Islet precursor cell (in vitro differentiated cells): ENCODE measurements at regions not wholly inside any gene's neighbourhood (a gene's known extent, or its start where the extent isn't known, plus 50 kb on each side); places are given as distances from the start of the nearest gene placed in this dataset.

Experiments
- DNase-seq: peaks from one replicate; pipeline ENCODE4 v3.0.0-alpha.2; 2018

- DNase-seq = no peak
These were observed 475.2 kb upstream of the PPP2R3A start for GRCh38 chr3:135490219-135490915.

- no peak for DNase-seq
These were observed 473.9 kb upstream of the PPP2R3A start for GRCh38 chr3:135491491-135492205.

- DNase-seq = no peak
These were observed 469.6 kb upstream of the PPP2R3A start for GRCh38 chr3:135495891-135496290.

- no peak for DNase-seq
These were observed 467.5 kb upstream of the PPP2R3A start for GRCh38 chr3:135497979-135498378.

GRCh38 chr3:135499426-135499825, 466.1 kb upstream of the PPP2R3A start:
- no peak for DNase-seq

GRCh38 chr3:135500034-135500433, 465.5 kb upstream of the PPP2R3A start:
- no peak for DNase-seq

- no peak for DNase-seq
These were observed 462.3 kb upstream of the PPP2R3A start for GRCh38 chr3:135503065-135503759.

- peak; percentile 92 for DNase-seq
These were observed 461.5 kb upstream of the PPP2R3A start for GRCh38 chr3:135503760-135504686.

GRCh38 chr3:135513106-135514059, 452.1 kb upstream of the PPP2R3A start:
- DNase-seq = peak; percentile 92

GRCh38 chr3:135514060-135514448, 451.5 kb upstream of the PPP2R3A start:
- DNase-seq = peak; percentile 78

- DNase-seq = peak; percentile 78
These were observed 449.4 kb upstream of the PPP2R3A start for GRCh38 chr3:135516143-135516542.

GRCh38 chr3:135528413-135529015, 437.0 kb upstream of the PPP2R3A start:
- DNase-seq = no peak

- no peak for DNase-seq
These were observed 433.5 kb upstream of the PPP2R3A start for GRCh38 chr3:135532021-135532420.

- DNase-seq = no peak
These were observed 427.4 kb upstream of the PPP2R3A start for GRCh38 chr3:135538123-135538522.

- no peak for DNase-seq
These were observed 426.2 kb upstream of the PPP2R3A start for GRCh38 chr3:135539351-135539750.

- no peak for DNase-seq
These were observed 425.7 kb upstream of the PPP2R3A start for GRCh38 chr3:135539854-135540253.

- DNase-seq = no peak
These were observed 415.5 kb upstream of the PPP2R3A start for GRCh38 chr3:135549928-135550494.

GRCh38 chr3:135556174-135556573, 409.4 kb upstream of the PPP2R3A start:
- DNase-seq = no peak

GRCh38 chr3:135558150-135558783, 407.3 kb upstream of the PPP2R3A start:
- DNase-seq = no peak

GRCh38 chr3:135558906-135559305, 406.6 kb upstream of the PPP2R3A start:
- no peak for DNase-seq
